ENCODE measurements at regions not wholly inside any gene's neighbourhood (a gene's known extent, or its start where the extent isn't known, plus 50 kb on each side); places are given as distances from the start of the nearest gene placed in this dataset.

DNA sequence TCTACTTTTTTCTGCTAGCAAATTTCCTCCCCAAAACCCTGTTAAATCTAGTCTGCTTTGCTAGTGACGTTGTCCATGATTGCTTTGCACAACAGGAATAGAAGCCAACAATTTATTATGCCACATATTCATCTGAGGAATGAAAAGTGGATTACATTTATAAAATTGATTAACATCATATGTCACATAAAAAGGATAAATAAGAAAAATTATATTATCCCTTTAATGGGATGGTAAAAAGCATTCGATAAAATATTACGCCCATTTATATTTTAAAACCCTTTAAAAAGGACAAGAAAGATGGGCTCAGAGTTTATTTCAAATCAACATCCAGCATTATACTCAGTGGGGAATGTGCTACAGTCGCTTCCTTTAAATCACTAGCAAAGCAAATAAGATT, 991.7 kb downstream of the DIAPH3 start (continued):
- TF ChIP-seq, protein P1, sequence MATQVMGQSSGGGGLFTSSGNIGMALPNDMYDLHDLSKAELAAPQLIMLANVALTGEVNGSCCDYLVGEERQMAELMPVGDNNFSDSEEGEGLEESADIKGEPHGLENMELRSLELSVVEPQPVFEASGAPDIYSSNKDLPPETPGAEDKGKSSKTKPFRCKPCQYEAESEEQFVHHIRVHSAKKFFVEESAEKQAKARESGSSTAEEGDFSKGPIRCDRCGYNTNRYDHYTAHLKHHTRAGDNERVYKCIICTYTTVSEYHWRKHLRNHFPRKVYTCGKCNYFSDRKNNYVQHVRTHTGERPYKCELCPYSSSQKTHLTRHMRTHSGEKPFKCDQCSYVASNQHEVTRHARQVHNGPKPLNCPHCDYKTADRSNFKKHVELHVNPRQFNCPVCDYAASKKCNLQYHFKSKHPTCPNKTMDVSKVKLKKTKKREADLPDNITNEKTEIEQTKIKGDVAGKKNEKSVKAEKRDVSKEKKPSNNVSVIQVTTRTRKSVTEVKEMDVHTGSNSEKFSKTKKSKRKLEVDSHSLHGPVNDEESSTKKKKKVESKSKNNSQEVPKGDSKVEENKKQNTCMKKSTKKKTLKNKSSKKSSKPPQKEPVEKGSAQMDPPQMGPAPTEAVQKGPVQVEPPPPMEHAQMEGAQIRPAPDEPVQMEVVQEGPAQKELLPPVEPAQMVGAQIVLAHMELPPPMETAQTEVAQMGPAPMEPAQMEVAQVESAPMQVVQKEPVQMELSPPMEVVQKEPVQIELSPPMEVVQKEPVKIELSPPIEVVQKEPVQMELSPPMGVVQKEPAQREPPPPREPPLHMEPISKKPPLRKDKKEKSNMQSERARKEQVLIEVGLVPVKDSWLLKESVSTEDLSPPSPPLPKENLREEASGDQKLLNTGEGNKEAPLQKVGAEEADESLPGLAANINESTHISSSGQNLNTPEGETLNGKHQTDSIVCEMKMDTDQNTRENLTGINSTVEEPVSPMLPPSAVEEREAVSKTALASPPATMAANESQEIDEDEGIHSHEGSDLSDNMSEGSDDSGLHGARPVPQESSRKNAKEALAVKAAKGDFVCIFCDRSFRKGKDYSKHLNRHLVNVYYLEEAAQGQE (IDR thresholded peaks at IDR 0.05): no peak
- TF ChIP-seq FOXA2 (IDR thresholded peaks at IDR 0.05): no peak
- TF ChIP-seq, protein P2, sequence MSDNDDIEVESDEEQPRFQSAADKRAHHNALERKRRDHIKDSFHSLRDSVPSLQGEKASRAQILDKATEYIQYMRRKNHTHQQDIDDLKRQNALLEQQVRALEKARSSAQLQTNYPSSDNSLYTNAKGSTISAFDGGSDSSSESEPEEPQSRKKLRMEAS (IDR thresholded peaks at IDR 0.05): no peak
- no peak for TF ChIP-seq FOXA1 (IDR thresholded peaks at IDR 0.05)
- no peak for TF ChIP-seq SP1 (IDR thresholded peaks at IDR 0.05)
- TF ChIP-seq YY1 (IDR thresholded peaks at IDR 0.05): no peak
- TF ChIP-seq EGR1 (IDR thresholded peaks at IDR 0.05; ENCODE audit: low read depth in 2 of 2): no peak
- no peak for TF ChIP-seq TAF1 (conservative IDR thresholded peaks at IDR 0.05)
- no peak for TF ChIP-seq HNF4A (conservative IDR thresholded peaks at IDR 0.05)
- TF ChIP-seq JUND (IDR thresholded peaks at IDR 0.05): no peak
- TF ChIP-seq, protein P3, sequence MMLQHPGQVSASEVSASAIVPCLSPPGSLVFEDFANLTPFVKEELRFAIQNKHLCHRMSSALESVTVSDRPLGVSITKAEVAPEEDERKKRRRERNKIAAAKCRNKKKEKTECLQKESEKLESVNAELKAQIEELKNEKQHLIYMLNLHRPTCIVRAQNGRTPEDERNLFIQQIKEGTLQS (IDR thresholded peaks at IDR 0.05): no peak

DNA sequence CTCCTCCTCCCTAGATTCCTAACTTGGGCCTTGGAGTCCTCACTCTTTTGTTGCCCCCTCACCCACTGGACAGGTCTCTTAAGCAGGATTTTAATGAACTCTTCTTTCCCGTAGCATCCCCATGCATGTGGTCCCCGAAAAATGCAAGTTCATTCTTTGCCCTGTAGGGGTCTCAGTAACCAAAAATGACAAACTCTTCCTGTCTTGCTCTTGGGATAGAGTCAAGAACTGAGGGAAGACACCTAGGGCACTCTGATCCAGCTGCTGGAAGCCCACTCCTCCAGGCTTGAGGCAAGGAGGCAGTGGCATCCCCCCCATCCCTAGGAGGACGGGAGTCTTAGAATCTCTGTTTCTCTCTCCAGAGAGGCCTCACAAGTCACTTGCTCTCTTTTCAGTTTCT, 987.0 kb downstream of the DIAPH3 start:
- no peaks in the 10 kb centered on the region for H3K9me3 ChIP-seq (ENCODE audit: control insufficient read depth in 4 of 4, low read length in 3 of 4)
- H3K27me3 ChIP-seq (ENCODE audit: control insufficient read depth in 4 of 4, insufficient read depth in 4 of 4, low read length in 3 of 4): no peaks in the 10 kb centered on the region
- 89% methylated on average over 3 of the region's 3 CpGs for WGBS
- TF ChIP-seq JUND (IDR thresholded peaks at IDR 0.05) (no peak), HNF4G (IDR thresholded peaks at IDR 0.05) (no peak), EGR1 (IDR thresholded peaks at IDR 0.05; ENCODE audit: low read depth in 2 of 2) (no peak), GABPA (IDR thresholded peaks at IDR 0.05 in 1 of 2, conservative IDR thresholded peaks at IDR 0.05 in 1 of 2) (no peak), FOXA1 (IDR thresholded peaks at IDR 0.05) (no peak), HNF4A (conservative IDR thresholded peaks at IDR 0.05) (no peak), RAD21 (IDR thresholded peaks at IDR 0.05) (no peak), FOXA2 (IDR thresholded peaks at IDR 0.05) (no peak), SP1 (IDR thresholded peaks at IDR 0.05) (no peak), YY1 (IDR thresholded peaks at IDR 0.05) (no peak), TAF1 (conservative IDR thresholded peaks at IDR 0.05) (no peak), RXRA (IDR thresholded peaks at IDR 0.05) (no peak), NR2F2 (IDR thresholded peaks at IDR 0.05) (no peak)
- TF ChIP-seq, protein P2 (IDR thresholded peaks at IDR 0.05): no peak
- TF ChIP-seq, protein P4, sequence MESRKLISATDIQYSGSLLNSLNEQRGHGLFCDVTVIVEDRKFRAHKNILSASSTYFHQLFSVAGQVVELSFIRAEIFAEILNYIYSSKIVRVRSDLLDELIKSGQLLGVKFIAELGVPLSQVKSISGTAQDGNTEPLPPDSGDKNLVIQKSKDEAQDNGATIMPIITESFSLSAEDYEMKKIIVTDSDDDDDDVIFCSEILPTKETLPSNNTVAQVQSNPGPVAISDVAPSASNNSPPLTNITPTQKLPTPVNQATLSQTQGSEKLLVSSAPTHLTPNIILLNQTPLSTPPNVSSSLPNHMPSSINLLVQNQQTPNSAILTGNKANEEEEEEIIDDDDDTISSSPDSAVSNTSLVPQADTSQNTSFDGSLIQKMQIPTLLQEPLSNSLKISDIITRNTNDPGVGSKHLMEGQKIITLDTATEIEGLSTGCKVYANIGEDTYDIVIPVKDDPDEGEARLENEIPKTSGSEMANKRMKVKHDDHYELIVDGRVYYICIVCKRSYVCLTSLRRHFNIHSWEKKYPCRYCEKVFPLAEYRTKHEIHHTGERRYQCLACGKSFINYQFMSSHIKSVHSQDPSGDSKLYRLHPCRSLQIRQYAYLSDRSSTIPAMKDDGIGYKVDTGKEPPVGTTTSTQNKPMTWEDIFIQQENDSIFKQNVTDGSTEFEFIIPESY (IDR thresholded peaks at IDR 0.05): no peak
- TF ChIP-seq, protein P5, sequence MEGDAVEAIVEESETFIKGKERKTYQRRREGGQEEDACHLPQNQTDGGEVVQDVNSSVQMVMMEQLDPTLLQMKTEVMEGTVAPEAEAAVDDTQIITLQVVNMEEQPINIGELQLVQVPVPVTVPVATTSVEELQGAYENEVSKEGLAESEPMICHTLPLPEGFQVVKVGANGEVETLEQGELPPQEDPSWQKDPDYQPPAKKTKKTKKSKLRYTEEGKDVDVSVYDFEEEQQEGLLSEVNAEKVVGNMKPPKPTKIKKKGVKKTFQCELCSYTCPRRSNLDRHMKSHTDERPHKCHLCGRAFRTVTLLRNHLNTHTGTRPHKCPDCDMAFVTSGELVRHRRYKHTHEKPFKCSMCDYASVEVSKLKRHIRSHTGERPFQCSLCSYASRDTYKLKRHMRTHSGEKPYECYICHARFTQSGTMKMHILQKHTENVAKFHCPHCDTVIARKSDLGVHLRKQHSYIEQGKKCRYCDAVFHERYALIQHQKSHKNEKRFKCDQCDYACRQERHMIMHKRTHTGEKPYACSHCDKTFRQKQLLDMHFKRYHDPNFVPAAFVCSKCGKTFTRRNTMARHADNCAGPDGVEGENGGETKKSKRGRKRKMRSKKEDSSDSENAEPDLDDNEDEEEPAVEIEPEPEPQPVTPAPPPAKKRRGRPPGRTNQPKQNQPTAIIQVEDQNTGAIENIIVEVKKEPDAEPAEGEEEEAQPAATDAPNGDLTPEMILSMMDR (IDR thresholded peaks at IDR 0.05; ENCODE audit: low read depth, low read length, missing input control): no peak
- TF ChIP-seq, protein P3 (IDR thresholded peaks at IDR 0.05): no peak
- TF ChIP-seq, protein P1 (IDR thresholded peaks at IDR 0.05): no peak
- H3K36me3 ChIP-seq (ENCODE audit: control insufficient read depth in 4 of 4, insufficient read depth in 3 of 4, low read depth in 1 of 4, low read length in 3 of 4): no peaks in the 10 kb centered on the region
- H3K4me1 ChIP-seq (ENCODE audit: control insufficient read depth in 4 of 4, insufficient read depth in 4 of 4, low read length in 3 of 4): no peaks in the 10 kb centered on the region
- no peak overlapping the region for H3K4me3 ChIP-seq (ENCODE audit: low read depth in 1 of 3, low read length in 3 of 3)
- H3K9ac ChIP-seq (ENCODE audit: low read depth in 1 of 2, low read length in 2 of 2): no peak overlapping the region
- H3K27ac ChIP-seq (ENCODE audit: low read depth in 1 of 2, low read length in 2 of 2): no peak overlapping the region
- DNase-seq (ENCODE audit: low spot score): no peak
